Panc1 (cell line): ENCODE measurements at regions not wholly inside any gene's neighbourhood (a gene's known extent, or its start where the extent isn't known, plus 50 kb on each side); places are given as distances from the start of the nearest gene placed in this dataset.

Experiments
- SIN3A ChIP-seq: IDR thresholded peaks from 2 replicates; pipeline ENCODE4 v1.6.1; 2012; ENCODE audit warnings: low read depth, mild to moderate bottlenecking, low read length, moderate library complexity, borderline replicate concordance; ENCODE audit not compliant: insufficient read depth
- TF ChIP-seq, protein P1 (sequence below): fragments of 450-650 bp; IDR thresholded peaks from 2 replicates; pipeline ENCODE4 v1.5.1; 2017; ENCODE audit warnings: mild to moderate bottlenecking
- TF ChIP-seq, protein P2 (sequence below), 2 experiments: IDR thresholded peaks; 2 replicates each; pipeline ENCODE4 v1.6.1; 2011 to 2012; ENCODE audit warnings: low read depth in 2 of 2, control low read depth in 1 of 2, low read length in 1 of 2, mild to moderate bottlenecking in 1 of 2, moderate library complexity in 1 of 2; ENCODE audit not compliant: insufficient read depth in 1 of 2

DNA sequence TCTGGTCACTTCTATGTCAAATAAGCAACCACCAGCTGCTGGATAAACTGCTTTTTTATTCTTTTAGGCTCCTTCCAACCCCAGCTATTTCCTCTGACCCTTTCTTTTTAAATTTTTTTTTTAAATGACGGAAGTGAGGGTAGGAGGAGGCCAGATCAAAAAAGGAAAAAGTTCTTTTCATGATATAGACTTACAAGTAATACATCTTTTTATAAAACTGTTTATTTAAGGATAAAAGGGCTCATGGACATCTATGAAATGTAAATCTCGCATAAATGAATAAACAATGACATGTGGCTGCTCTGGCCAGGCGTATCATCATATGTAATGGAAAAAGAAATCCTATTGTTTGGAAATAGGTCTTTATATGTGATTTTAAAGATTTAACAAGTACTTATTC lies 169.0 kb upstream of the ATP2B1 start:
- TF ChIP-seq, protein P1, sequence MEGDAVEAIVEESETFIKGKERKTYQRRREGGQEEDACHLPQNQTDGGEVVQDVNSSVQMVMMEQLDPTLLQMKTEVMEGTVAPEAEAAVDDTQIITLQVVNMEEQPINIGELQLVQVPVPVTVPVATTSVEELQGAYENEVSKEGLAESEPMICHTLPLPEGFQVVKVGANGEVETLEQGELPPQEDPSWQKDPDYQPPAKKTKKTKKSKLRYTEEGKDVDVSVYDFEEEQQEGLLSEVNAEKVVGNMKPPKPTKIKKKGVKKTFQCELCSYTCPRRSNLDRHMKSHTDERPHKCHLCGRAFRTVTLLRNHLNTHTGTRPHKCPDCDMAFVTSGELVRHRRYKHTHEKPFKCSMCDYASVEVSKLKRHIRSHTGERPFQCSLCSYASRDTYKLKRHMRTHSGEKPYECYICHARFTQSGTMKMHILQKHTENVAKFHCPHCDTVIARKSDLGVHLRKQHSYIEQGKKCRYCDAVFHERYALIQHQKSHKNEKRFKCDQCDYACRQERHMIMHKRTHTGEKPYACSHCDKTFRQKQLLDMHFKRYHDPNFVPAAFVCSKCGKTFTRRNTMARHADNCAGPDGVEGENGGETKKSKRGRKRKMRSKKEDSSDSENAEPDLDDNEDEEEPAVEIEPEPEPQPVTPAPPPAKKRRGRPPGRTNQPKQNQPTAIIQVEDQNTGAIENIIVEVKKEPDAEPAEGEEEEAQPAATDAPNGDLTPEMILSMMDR = no peak
- TF ChIP-seq, protein P2, sequence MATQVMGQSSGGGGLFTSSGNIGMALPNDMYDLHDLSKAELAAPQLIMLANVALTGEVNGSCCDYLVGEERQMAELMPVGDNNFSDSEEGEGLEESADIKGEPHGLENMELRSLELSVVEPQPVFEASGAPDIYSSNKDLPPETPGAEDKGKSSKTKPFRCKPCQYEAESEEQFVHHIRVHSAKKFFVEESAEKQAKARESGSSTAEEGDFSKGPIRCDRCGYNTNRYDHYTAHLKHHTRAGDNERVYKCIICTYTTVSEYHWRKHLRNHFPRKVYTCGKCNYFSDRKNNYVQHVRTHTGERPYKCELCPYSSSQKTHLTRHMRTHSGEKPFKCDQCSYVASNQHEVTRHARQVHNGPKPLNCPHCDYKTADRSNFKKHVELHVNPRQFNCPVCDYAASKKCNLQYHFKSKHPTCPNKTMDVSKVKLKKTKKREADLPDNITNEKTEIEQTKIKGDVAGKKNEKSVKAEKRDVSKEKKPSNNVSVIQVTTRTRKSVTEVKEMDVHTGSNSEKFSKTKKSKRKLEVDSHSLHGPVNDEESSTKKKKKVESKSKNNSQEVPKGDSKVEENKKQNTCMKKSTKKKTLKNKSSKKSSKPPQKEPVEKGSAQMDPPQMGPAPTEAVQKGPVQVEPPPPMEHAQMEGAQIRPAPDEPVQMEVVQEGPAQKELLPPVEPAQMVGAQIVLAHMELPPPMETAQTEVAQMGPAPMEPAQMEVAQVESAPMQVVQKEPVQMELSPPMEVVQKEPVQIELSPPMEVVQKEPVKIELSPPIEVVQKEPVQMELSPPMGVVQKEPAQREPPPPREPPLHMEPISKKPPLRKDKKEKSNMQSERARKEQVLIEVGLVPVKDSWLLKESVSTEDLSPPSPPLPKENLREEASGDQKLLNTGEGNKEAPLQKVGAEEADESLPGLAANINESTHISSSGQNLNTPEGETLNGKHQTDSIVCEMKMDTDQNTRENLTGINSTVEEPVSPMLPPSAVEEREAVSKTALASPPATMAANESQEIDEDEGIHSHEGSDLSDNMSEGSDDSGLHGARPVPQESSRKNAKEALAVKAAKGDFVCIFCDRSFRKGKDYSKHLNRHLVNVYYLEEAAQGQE (IDR thresholded peaks at IDR 0.05; ENCODE audit: insufficient read depth in 1 of 2, low read depth in 2 of 2, low read length in 1 of 2) = no peak
- TF ChIP-seq SIN3A = no peak
